Cerebellar cortex (tissue), 1 donor: ENCODE measurements at regions not wholly inside any gene's neighbourhood (a gene's known extent, or its start where the extent isn't known, plus 50 kb on each side); places are given as distances from the start of the nearest gene placed in this dataset.
"Not testable (repeated sequence)": the region's sequence is repeated elsewhere in the genome, so short reads cannot be mapped to it uniquely, and the experiment has no call there.

ENCODE experiments used
- DNase-seq: peaks from one replicate; pipeline ENCODE4 v3.0.0-alpha.2; 2015; ENCODE audit warnings: low spot score

- DNase-seq, result no peak
Observed at GRCh38 chr14:85071447-85071846, 458.5 kb upstream of the FLRT2 start.

DNA sequence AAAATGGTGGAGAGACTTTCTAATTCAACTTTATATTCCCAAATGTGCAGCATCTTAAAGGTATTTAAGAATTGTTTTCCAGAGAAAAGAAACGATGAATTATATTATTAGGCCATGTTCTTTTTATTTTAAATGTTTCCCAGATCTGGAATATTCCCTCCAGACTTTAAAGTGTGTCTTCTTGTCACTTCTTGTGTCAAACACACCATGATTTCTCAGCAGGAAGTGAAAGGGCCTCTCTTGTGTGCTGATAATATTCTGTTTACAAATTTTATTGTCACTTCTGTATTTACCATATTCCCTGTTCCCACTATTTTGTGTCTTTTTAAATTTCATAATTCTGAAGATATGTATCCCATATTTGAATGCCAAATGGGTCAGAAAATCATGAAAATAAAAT, 455.0 kb upstream of the FLRT2 start:
- no peak for DNase-seq

- DNase-seq, result no peak
Observed at GRCh38 chr14:85075694-85076476, 454.1 kb upstream of the FLRT2 start.

- not testable (repeated sequence) for DNase-seq
Observed at GRCh38 chr14:85077716-85078115, 452.2 kb upstream of the FLRT2 start.

- DNase-seq, result no peak
Observed at GRCh38 chr14:85079842-85080730, 449.9 kb upstream of the FLRT2 start.

DNA sequence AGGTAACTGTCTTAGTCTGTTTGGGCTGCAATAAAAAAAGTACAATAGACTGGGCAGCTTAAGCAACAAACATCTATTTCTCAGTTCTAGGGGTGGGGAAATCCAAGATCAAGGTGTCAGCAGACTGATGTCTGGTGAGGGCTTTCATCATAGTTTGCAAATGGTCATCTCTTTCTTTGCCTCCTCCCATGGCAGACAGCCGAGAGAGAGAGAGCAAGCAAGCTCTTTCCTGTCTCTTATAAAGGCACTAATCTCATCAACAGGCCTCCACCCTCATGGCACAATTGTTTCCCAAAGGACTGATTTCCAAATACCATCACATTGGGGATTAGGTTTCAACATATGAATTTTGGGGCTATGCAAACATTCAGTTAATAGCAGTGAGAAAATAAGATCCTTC, 445.6 kb upstream of the FLRT2 start:
- DNase-seq, result no peak

DNA sequence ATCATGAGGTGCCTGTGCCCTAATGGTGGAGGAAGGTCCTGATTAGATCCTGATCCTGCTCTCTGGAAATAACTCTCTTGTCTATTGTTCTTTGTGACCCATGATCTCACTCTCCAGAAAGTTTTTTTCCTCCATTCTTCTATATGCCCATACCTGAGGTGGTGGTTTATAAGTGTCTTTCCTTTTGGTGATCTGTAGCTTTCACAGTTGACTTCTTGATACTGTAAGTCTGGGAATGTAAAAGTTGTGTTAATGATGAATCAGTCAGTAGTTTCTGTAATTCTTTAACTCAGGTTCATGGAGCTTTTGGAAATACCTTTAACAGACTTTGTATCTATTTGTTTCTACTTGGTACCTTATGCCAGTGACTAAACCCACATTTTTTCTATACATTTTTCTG, 444.0 kb upstream of the FLRT2 start:
- DNase-seq, result no peak

- no peak for DNase-seq
Observed at GRCh38 chr14:85087201-85087600, 442.7 kb upstream of the FLRT2 start.

GRCh38 chr14:85088192-85088591, 441.8 kb upstream of the FLRT2 start:
- no peak for DNase-seq

DNA sequence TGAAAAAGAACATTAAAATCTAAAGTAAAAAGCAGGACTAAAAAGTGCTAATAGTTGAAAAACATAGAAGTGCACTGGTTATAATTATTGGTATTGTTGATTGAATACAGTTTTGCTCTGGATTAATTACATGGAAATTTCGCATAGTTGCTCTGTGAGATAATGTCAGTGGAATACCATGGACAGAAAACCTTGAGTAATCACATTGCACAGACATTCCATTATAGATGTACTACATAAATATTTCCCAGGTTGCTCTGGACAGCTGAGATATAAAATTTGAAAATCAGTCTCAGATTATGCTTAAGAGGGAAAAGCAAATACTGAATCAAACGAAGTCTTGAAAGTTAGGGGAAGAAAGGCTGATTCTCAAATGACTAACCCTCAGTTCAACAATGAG, 439.3 kb upstream of the FLRT2 start:
- no peak for DNase-seq

DNA sequence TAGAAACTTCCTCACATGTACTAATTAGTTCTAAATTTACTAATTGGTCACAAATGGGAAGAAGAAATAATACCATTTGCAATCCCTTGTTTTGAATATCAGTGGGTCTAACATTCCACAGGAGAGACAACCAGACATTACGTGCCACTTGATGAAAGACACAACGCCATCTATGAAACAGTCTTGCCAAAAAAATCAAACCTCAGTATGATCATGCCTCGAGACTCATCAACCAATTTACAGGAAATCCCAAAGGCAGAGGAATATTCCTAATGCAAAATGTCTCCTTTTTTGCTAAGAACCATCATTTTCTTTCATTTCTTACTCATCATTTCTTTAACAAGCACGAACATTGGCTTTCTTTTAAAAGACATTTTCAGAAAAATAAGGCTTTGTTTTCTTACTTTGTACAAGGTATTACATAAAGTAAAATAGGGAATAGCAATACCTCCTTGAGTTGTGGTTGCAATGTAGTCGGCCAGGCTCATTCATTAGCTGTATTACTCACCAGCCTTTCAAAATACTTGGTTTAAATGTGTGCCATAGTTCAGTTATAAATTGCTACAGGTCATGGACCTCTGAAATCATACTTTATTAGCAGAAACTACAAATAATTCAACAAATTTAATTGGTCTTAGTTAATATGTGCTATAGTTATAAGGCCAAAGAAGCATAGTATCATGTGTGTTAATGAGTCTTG, 436.2 kb upstream of the FLRT2 start:
- DNase-seq, result no peak

DNA sequence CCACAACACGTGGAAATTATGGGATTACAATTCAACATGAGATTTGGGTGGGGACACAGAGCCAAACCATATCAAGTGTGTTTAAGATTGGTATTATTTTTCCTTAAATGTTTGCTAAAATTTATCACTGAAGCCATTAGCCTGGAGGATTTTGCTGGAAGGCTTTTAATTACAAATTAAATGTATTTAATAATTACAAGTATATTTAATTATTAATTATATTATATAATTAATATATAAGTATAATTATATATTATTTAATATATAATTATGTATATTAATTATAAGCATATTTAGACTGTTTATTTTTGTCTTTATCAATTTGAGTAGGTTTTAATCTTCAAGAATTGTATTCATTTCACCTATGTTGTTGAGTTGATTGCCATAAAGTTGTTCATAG, 427.4 kb upstream of the FLRT2 start:
- no peak for DNase-seq

GRCh38 chr14:85106506-85106905, 423.4 kb upstream of the FLRT2 start:
- DNase-seq, result no peak

DNA sequence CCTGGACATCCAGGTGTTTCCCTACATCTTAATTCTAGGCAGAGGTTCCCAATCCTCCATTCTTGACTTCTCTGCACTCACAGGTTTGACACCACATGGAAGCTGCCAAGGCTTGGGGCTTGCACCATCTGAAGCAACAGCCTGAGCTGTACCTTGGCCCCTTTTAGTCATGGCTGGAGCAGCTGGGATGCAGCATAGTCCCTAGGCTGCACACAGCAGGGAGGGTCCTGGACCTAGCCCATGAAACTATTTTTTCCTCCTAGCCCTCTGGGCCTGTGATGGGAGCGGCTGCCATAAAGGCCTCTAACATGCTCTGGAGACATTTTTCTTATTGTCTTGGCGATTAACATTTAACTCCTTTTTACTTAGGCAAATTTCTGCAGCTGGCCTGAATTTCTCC, 417.2 kb upstream of the FLRT2 start:
- DNase-seq, result no peak

DNA sequence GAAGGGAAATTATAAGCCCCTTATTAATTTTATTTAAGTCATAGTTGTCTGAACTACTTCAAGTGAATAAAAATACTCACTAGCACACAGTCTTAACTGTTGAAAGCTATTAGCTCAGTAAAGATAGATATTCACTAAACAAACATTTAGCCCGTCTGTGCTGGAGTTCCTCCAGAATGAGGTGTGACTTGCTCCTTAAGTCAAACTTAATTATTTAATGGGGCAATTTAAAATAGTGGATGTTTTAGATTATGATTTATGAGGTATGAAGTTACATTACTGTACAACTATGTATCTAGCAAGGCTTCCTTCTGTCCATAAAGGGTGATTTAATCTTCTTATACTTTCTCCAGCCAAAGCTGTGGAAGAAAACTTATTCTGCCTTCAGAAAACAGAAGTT, 414.0 kb upstream of the FLRT2 start:
- no peak for DNase-seq

DNA sequence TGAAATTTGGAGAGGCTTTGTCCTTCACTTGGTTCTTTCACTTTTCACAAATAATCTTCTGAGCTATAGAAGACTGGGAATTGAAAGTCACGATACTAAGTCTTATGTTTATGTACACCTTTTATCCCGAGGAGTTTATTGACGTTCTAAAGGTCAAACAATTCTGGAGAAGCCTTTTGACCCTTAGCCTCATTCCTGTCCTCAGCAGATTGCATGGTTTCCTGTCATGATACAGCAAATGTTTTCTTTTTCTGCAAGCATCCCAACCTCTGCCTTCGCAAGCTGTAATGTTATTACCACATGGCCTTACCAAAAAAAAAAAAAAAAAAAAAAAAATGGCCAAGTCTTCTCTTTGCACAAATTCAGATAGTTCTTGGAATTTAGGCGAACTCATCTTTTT, 411.7 kb upstream of the FLRT2 start:
- DNase-seq, result no peak

- DNase-seq, result no peak
Observed at GRCh38 chr14:85122690-85123089, 407.3 kb upstream of the FLRT2 start.

DNA sequence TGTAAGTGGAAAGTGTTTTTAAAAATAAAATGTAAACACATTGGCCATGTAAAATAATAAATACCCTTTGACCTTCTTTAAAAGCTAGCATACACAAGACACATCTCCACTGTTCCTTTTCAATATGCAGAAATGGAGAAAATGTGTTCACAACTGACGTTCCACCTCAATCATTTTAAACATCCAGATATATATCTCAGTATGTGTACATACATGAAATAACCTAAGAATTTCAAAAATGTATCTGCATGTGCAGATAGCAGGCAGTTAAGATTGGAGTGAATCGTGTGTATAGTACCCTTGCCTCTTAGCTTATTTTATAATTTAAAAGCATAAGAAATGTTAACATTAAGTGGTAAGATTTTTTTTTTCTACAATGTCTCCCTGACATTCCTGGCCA, 406.2 kb upstream of the FLRT2 start:
- no peak for DNase-seq

GRCh38 chr14:85124631-85125290, 405.2 kb upstream of the FLRT2 start:
- DNase-seq, result no peak

GRCh38 chr14:85125291-85125670, 404.7 kb upstream of the FLRT2 start:
- no peak for DNase-seq

- no peak for DNase-seq
Observed at GRCh38 chr14:85129921-85130320, 400.0 kb upstream of the FLRT2 start.

DNA sequence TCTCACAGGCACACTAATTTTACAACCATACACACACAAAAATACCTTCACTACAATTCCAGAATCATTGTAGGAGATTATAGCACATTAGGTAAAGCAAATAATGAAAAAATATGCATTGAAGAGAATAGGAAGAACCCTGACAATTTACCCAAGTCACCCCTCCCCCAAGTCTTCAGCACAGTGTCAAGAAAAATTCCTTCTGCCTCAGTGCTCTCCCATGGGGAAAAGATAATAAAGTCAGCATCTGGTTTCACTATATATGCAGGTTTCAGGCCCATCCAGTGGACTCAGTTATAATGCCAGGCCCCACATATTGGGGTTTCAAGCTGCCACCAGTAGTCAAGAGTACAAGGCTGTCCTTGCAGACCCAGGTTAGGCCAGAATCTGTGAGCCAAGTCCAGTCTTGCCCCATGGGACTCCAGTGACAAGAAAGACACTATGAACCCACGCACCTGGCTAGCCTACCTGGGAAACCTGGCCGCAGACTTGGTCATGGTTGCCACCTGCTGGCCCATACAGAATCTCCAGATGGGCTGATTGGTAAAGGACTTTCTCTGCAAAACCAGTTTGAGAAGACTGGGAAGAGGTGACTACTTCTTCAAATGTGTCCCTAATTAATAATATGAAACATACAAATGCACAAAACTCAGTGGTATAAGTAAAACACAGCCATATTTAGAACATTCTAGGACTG, 398.6 kb upstream of the FLRT2 start:
- no peak for DNase-seq
